Keratinocyte (primary cell): ENCODE measurements at regions not wholly inside any gene's neighbourhood (a gene's known extent, or its start where the extent isn't known, plus 50 kb on each side); places are given as distances from the start of the nearest gene placed in this dataset.

Experiments used
- DNase-seq: peaks from one replicate; pipeline ENCODE4 v3.0.0-alpha.2; 2011; ENCODE audit warnings: low read depth, missing footprints, low spot score
- FAIRE-seq: peaks from 2 replicates; lab custom pipeline; 2011; peaks lifted over from hg19 to GRCh38; lab: Jason Lieb, UNC
- H2AFZ ChIP-seq: 2 replicates; pipeline ENCODE4 v1.6.0; 2012; ENCODE audit warnings: low read length, control low read depth, inconsistent platforms; ENCODE audit not compliant: control insufficient read depth
- H3K27ac ChIP-seq: 2 replicates; pipeline ENCODE4 v1.5.1; 2011; ENCODE audit warnings: low read length; ENCODE audit not compliant: control insufficient read depth, insufficient read depth
- H3K27me3 ChIP-seq: 3 replicates; pipeline ENCODE4 v1.6.0; 2011; ENCODE audit warnings: low read length; ENCODE audit not compliant: control insufficient read depth, insufficient read depth; ENCODE audit errors: extremely low read depth
- H3K36me3 ChIP-seq, 2 experiments: 2 replicates in 1 of 2; 3 replicates in 1 of 2; pipeline ENCODE4 v1.5.1; 2011; ENCODE audit warnings: low read length in 2 of 2, mild to moderate bottlenecking in 1 of 2; ENCODE audit not compliant: control insufficient read depth in 2 of 2, insufficient read depth in 2 of 2; ENCODE audit errors: extremely low read depth in 1 of 2
- H3K4me1 ChIP-seq: 3 replicates; pipeline ENCODE4 v1.5.1; 2011; ENCODE audit warnings: low read length; ENCODE audit not compliant: control insufficient read depth, insufficient read depth; ENCODE audit errors: extremely low read depth
- H3K4me2 ChIP-seq: 3 replicates; pipeline ENCODE4 v1.6.0; 2011; ENCODE audit warnings: low read depth, low read length; ENCODE audit not compliant: control insufficient read depth, insufficient read depth; ENCODE audit errors: extremely low read depth
- H3K4me3 ChIP-seq, 3 experiments: fragments of 200-600 bp in 1 of 3; sonication (generic) in 1 of 3; 2 replicates in 2 of 3; 3 replicates in 1 of 3; pipeline ENCODE4 v1.5.1; 2011 to 2016; ENCODE audit warnings: low read length in 3 of 3, mild to moderate bottlenecking in 3 of 3, control low read depth in 2 of 3, inconsistent platforms in 1 of 3, low read depth in 1 of 3, mixed read lengths in 1 of 3, mixed run types in 1 of 3, moderate library complexity in 1 of 3; ENCODE audit not compliant: control insufficient read depth in 2 of 3, insufficient read depth in 2 of 3; ENCODE audit errors: extremely low read depth in 1 of 3
- H3K79me2 ChIP-seq: 2 replicates; pipeline ENCODE4 v1.6.0; 2012; ENCODE audit warnings: low read length; ENCODE audit not compliant: control insufficient read depth, insufficient read depth
- H3K9ac ChIP-seq: 3 replicates; pipeline ENCODE4 v1.6.0; 2011; ENCODE audit warnings: low read length; ENCODE audit not compliant: control insufficient read depth, insufficient read depth; ENCODE audit errors: extremely low read depth
- H3K9me1 ChIP-seq: 3 replicates; pipeline ENCODE4 v1.6.0; 2011; ENCODE audit warnings: low read length; ENCODE audit not compliant: control insufficient read depth, insufficient read depth; ENCODE audit errors: extremely low read depth
- H3K9me3 ChIP-seq: 2 replicates; pipeline ENCODE4 v1.5.1; 2012; ENCODE audit warnings: low read depth, low read length; ENCODE audit not compliant: control insufficient read depth
- H4K20me1 ChIP-seq: 3 replicates; pipeline ENCODE4 v1.6.0; 2011; ENCODE audit warnings: low read length; ENCODE audit not compliant: control insufficient read depth, insufficient read depth; ENCODE audit errors: extremely low read depth
- EZH2 ChIP-seq: IDR thresholded peaks from one replicate; pipeline ENCODE4 v1.6.1; 2012; ENCODE audit warnings: inconsistent platforms, mild to moderate bottlenecking, low read length, moderate library complexity
- dilution Hi-C: fragments of 300-500 bp; cut with MboI; formaldehyde crosslinking; loops from one replicate; pipeline ENCODE4 v1.7.0; 2020; ENCODE audit warnings: low sequenced_read_pairs; ENCODE audit not compliant: extremely low pct_ligation_motif_present
- TF ChIP-seq, protein P1 (sequence below), 3 experiments: IDR thresholded peaks in 1 of 3; conservative IDR thresholded peaks in 1 of 3; optimal IDR thresholded peaks in 1 of 3; 2 replicates in 2 of 3; 3 replicates in 1 of 3; pipeline versions ENCODE3 to v1.5.1; 2011; ENCODE audit warnings: low read length in 3 of 3, mild to moderate bottlenecking in 3 of 3, moderate library complexity in 2 of 3, control low read depth in 1 of 3, inconsistent platforms in 1 of 3; ENCODE audit not compliant: insufficient read depth in 2 of 3; ENCODE audit errors: extremely low read depth in 1 of 3

DNA sequence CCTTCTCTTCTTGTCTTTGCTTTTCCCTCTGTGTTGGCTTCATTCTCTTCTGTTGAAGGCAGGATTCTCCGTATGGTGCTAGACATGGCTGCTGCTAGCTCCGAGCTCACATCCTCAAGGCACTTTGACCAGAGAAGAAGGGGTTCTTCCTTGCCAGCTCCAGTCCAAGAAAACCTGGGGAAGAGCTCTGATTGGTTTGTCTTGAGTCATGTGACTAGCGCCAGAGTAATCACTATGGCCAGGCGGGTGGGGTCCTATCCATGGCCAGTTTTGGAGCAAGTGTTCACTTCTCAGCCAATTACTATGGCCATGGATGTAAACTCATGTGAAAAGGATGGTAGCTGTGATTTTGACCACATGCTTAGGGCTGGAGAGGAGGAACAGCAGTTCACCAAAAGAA lies 74.2 kb downstream of the CT47B1 start:
- Histone ChIP-seq H3K9ac (no peak overlapping the region), H3K9me1 (no peaks in the 10 kb centered on the region), H4K20me1 (no peaks in the 10 kb centered on the region), H3K36me3 (no peaks in the 10 kb centered on the region), H3K27me3 (no peaks in the 10 kb centered on the region), H3K9me3 (no peaks in the 10 kb centered on the region), H3K4me2 (no peak overlapping the region), H2AFZ (no peak overlapping the region), H3K79me2 (no peaks in the 10 kb centered on the region), H3K4me1 (no peaks in the 10 kb centered on the region), H3K27ac (no peak overlapping the region), H3K4me3 (no peak overlapping the region)
- no peak for DNase-seq
- dilution Hi-C loops, result no loop called here
- FAIRE-seq, result no peak
- TF ChIP-seq EZH2, result no peak
- TF ChIP-seq, protein P1, sequence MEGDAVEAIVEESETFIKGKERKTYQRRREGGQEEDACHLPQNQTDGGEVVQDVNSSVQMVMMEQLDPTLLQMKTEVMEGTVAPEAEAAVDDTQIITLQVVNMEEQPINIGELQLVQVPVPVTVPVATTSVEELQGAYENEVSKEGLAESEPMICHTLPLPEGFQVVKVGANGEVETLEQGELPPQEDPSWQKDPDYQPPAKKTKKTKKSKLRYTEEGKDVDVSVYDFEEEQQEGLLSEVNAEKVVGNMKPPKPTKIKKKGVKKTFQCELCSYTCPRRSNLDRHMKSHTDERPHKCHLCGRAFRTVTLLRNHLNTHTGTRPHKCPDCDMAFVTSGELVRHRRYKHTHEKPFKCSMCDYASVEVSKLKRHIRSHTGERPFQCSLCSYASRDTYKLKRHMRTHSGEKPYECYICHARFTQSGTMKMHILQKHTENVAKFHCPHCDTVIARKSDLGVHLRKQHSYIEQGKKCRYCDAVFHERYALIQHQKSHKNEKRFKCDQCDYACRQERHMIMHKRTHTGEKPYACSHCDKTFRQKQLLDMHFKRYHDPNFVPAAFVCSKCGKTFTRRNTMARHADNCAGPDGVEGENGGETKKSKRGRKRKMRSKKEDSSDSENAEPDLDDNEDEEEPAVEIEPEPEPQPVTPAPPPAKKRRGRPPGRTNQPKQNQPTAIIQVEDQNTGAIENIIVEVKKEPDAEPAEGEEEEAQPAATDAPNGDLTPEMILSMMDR (optimal IDR thresholded peaks at IDR 0.05 in 1 of 3, IDR thresholded peaks at IDR 0.05 in 1 of 3, conservative IDR thresholded peaks at IDR 0.05 in 1 of 3; ENCODE audit: extremely low read depth in 1 of 3, insufficient read depth in 2 of 3, low read length in 3 of 3), result no peak

DNA sequence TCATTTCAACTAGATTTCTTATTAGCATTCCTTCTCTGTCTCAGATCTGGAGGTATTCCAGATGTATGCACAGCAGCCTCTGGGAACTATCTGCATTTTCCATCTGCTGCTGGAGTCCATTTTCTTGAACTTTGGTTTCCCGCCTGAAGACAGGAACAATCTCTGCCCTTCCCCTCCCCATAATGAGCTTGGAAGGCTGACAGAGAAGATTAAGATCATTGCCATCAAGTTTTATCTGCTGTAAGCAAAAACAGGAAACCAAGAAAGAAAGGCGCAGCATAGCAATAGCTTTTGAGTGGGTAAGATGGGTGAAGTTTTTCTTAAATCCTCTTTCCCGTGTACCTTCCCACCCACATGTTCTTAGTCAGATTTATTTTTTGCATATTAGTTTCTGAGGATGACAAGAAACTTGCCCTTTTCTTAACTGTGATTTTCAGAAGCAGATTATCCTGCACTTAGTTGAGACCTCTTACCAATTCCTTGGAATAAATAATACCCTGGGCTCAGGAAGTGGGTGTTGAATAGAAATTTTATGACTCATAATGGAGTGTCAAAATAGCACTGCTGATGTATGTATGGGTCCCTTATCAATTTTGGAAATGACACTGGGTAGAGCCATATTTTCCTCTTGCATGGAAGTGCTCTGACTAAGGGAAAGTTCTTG lies 78.3 kb downstream of the CT47B1 start:
- dilution Hi-C loops, result no loop called here
- Histone ChIP-seq H2AFZ (no peak overlapping the region), H3K9me3 (no peaks in the 10 kb centered on the region), H3K9ac (no peak overlapping the region), H3K4me2 (no peak overlapping the region), H3K9me1 (no peaks in the 10 kb centered on the region), H3K79me2 (no peaks in the 10 kb centered on the region), H3K36me3 (no peaks in the 10 kb centered on the region), H3K4me1 (no peaks in the 10 kb centered on the region), H3K4me3 (no peak overlapping the region), H4K20me1 (no peaks in the 10 kb centered on the region), H3K27me3 (no peaks in the 10 kb centered on the region), H3K27ac (no peak overlapping the region)
- FAIRE-seq (no peak), DNase-seq (no peak)
- no peak for TF ChIP-seq EZH2
- TF ChIP-seq, protein P1 (optimal IDR thresholded peaks at IDR 0.05 in 1 of 3, IDR thresholded peaks at IDR 0.05 in 1 of 3, conservative IDR thresholded peaks at IDR 0.05 in 1 of 3; ENCODE audit: extremely low read depth in 1 of 3, insufficient read depth in 2 of 3, low read length in 3 of 3), result no peak
